NCI-H510A (cell line): ENCODE measurements at regions not wholly inside any gene's neighbourhood (a gene's known extent, or its start where the extent isn't known, plus 50 kb on each side); places are given as distances from the start of the nearest gene placed in this dataset.

Experiments used
- DNase-seq: peaks from one replicate; lab custom pipeline; 2025; lab: John Stamatoyannopoulos, UW

GRCh38 chr5:38207343-38207742 is 51.0 kb upstream of the EGFLAM start:
- no peak for DNase-seq

GRCh38 chr5:38202741-38203140 is 55.6 kb upstream of the EGFLAM start:
- no peak for DNase-seq

GRCh38 chr5:38200872-38201557 is 57.3 kb upstream of the EGFLAM start:
- no peak for DNase-seq

GRCh38 chr5:38197118-38197517 is 61.2 kb upstream of the EGFLAM start:
- no peak for DNase-seq

- peak; percentile 49 for DNase-seq
These were observed 65.3 kb upstream of the EGFLAM start for GRCh38 chr5:38193015-38193581.

GRCh38 chr5:38191693-38192092 is 66.7 kb upstream of the EGFLAM start:
- no peak for DNase-seq

GRCh38 chr5:38190111-38190510 is 68.2 kb upstream of the EGFLAM start:
- DNase-seq = no peak

GRCh38 chr5:38189081-38189504 is 69.3 kb upstream of the EGFLAM start:
- DNase-seq = no peak

GRCh38 chr5:38188591-38188990 is 69.8 kb upstream of the EGFLAM start:
- DNase-seq = no peak

GRCh38 chr5:38187532-38187931 is 70.8 kb upstream of the EGFLAM start:
- peak; percentile 14 for DNase-seq

GRCh38 chr5:38184627-38185026 is 73.7 kb upstream of the EGFLAM start:
- no peak for DNase-seq

- DNase-seq = no peak
These were observed 75.4 kb upstream of the EGFLAM start for GRCh38 chr5:38182991-38183390.

- no peak for DNase-seq
These were observed 90.3 kb upstream of the EGFLAM start for GRCh38 chr5:38168029-38168428.

GRCh38 chr5:38167562-38167996 is 90.8 kb upstream of the EGFLAM start:
- no peak for DNase-seq

- DNase-seq = no peak
These were observed 91.5 kb upstream of the EGFLAM start for GRCh38 chr5:38166832-38167231.

GRCh38 chr5:38165435-38165834 is 92.9 kb upstream of the EGFLAM start:
- no peak for DNase-seq

GRCh38 chr5:38164776-38165399 is 93.5 kb upstream of the EGFLAM start:
- no peak for DNase-seq

- no peak for DNase-seq
These were observed 94.6 kb upstream of the EGFLAM start for GRCh38 chr5:38163636-38164237.

- DNase-seq = no peak
These were observed 95.7 kb upstream of the EGFLAM start for GRCh38 chr5:38162625-38163024.

- no peak for DNase-seq
These were observed 101.3 kb upstream of the EGFLAM start for GRCh38 chr5:38157024-38157423.

- no peak for DNase-seq
These were observed 103.6 kb upstream of the EGFLAM start for GRCh38 chr5:38154615-38155204.

- no peak for DNase-seq
These were observed 106.5 kb upstream of the EGFLAM start for GRCh38 chr5:38151878-38152277.

GRCh38 chr5:38149815-38150195 is 108.6 kb upstream of the EGFLAM start:
- DNase-seq = no peak
